Stomach (tissue), 4 donors: ENCODE measurements at regions not wholly inside any gene's neighbourhood (a gene's known extent, or its start where the extent isn't known, plus 50 kb on each side); places are given as distances from the start of the nearest gene placed in this dataset.

Source experiments
- EP300 ChIP-seq: sonication (generic); formaldehyde crosslinking; IDR thresholded peaks from one replicate; pipeline ENCODE4 v1.6.1; 2017; ENCODE audit warnings: antibody characterized with exemption
- POLR2A ChIP-seq, 4 donors: fragments of 450-650 bp; IDR thresholded peaks; one replicate each; pipeline ENCODE4 v1.6.1; 2016; ENCODE audit warnings: antibody characterized with exemption in 4 of 4, control low read depth in 2 of 4, mild to moderate bottlenecking in 1 of 4, moderate library complexity in 1 of 4
- TF ChIP-seq, protein P1 (sequence below), 7 experiments: fragments of 450-650 bp in 4 of 7; fragments of 200-600 bp in 3 of 7; sonication (generic) in 3 of 7; IDR thresholded peaks; one replicate each; pipeline ENCODE4 v1.5.1; 2016 to 2019; ENCODE audit warnings: antibody characterized with exemption in 7 of 7, control low read depth in 2 of 7, mild to moderate bottlenecking in 1 of 7

DNA sequence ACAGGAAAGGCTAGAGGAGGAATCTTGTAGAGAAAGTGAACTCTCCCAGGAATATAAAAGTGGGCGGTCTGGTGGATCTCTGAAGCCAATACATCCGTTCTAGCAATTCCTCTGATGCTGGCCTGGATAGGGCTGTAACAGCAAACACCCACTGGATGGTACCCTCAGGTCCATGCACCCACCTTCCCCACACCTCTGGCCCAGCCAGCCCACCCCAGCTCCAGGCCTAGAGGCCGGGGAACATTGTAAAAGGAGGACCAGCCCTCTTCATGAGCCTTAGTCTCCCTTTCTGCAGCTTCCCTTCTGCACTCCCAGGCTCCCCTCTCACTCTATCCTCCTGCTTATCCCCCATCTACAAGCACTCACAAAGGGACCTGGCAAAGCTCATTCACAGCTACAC is 443.9 kb downstream of the BUD13 start:
- TF ChIP-seq, protein P1, sequence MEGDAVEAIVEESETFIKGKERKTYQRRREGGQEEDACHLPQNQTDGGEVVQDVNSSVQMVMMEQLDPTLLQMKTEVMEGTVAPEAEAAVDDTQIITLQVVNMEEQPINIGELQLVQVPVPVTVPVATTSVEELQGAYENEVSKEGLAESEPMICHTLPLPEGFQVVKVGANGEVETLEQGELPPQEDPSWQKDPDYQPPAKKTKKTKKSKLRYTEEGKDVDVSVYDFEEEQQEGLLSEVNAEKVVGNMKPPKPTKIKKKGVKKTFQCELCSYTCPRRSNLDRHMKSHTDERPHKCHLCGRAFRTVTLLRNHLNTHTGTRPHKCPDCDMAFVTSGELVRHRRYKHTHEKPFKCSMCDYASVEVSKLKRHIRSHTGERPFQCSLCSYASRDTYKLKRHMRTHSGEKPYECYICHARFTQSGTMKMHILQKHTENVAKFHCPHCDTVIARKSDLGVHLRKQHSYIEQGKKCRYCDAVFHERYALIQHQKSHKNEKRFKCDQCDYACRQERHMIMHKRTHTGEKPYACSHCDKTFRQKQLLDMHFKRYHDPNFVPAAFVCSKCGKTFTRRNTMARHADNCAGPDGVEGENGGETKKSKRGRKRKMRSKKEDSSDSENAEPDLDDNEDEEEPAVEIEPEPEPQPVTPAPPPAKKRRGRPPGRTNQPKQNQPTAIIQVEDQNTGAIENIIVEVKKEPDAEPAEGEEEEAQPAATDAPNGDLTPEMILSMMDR (IDR thresholded peaks at IDR 0.05), result no peak
- TF ChIP-seq EP300 (no peak), POLR2A (IDR thresholded peaks at IDR 0.05) (no peak)
